Keratinocyte (primary cell): ENCODE measurements at regions not wholly inside any gene's neighbourhood (a gene's known extent, or its start where the extent isn't known, plus 50 kb on each side); places are given as distances from the start of the nearest gene placed in this dataset.

Experiments used
- DNase-seq: peaks from one replicate; pipeline ENCODE4 v3.0.0-alpha.2; 2011; ENCODE audit warnings: low read depth, missing footprints, low spot score
- FAIRE-seq: peaks from 2 replicates; lab custom pipeline; 2011; peaks lifted over from hg19 to GRCh38; lab: Jason Lieb, UNC
- H2AFZ ChIP-seq: 2 replicates; pipeline ENCODE4 v1.6.0; 2012; ENCODE audit warnings: low read length, control low read depth, inconsistent platforms; ENCODE audit not compliant: control insufficient read depth
- H3K27ac ChIP-seq: 2 replicates; pipeline ENCODE4 v1.5.1; 2011; ENCODE audit warnings: low read length; ENCODE audit not compliant: control insufficient read depth, insufficient read depth
- H3K27me3 ChIP-seq: 3 replicates; pipeline ENCODE4 v1.6.0; 2011; ENCODE audit warnings: low read length; ENCODE audit not compliant: control insufficient read depth, insufficient read depth; ENCODE audit errors: extremely low read depth
- H3K36me3 ChIP-seq, 2 experiments: 2 replicates in 1 of 2; 3 replicates in 1 of 2; pipeline ENCODE4 v1.5.1; 2011; ENCODE audit warnings: low read length in 2 of 2, mild to moderate bottlenecking in 1 of 2; ENCODE audit not compliant: control insufficient read depth in 2 of 2, insufficient read depth in 2 of 2; ENCODE audit errors: extremely low read depth in 1 of 2
- H3K4me1 ChIP-seq: 3 replicates; pipeline ENCODE4 v1.5.1; 2011; ENCODE audit warnings: low read length; ENCODE audit not compliant: control insufficient read depth, insufficient read depth; ENCODE audit errors: extremely low read depth
- H3K4me2 ChIP-seq: 3 replicates; pipeline ENCODE4 v1.6.0; 2011; ENCODE audit warnings: low read depth, low read length; ENCODE audit not compliant: control insufficient read depth, insufficient read depth; ENCODE audit errors: extremely low read depth
- H3K4me3 ChIP-seq, 3 experiments: fragments of 200-600 bp in 1 of 3; sonication (generic) in 1 of 3; 2 replicates in 2 of 3; 3 replicates in 1 of 3; pipeline ENCODE4 v1.5.1; 2011 to 2016; ENCODE audit warnings: low read length in 3 of 3, mild to moderate bottlenecking in 3 of 3, control low read depth in 2 of 3, inconsistent platforms in 1 of 3, low read depth in 1 of 3, mixed read lengths in 1 of 3, mixed run types in 1 of 3, moderate library complexity in 1 of 3; ENCODE audit not compliant: control insufficient read depth in 2 of 3, insufficient read depth in 2 of 3; ENCODE audit errors: extremely low read depth in 1 of 3
- H3K79me2 ChIP-seq: 2 replicates; pipeline ENCODE4 v1.6.0; 2012; ENCODE audit warnings: low read length; ENCODE audit not compliant: control insufficient read depth, insufficient read depth
- H3K9ac ChIP-seq: 3 replicates; pipeline ENCODE4 v1.6.0; 2011; ENCODE audit warnings: low read length; ENCODE audit not compliant: control insufficient read depth, insufficient read depth; ENCODE audit errors: extremely low read depth
- H3K9me1 ChIP-seq: 3 replicates; pipeline ENCODE4 v1.6.0; 2011; ENCODE audit warnings: low read length; ENCODE audit not compliant: control insufficient read depth, insufficient read depth; ENCODE audit errors: extremely low read depth
- H3K9me3 ChIP-seq: 2 replicates; pipeline ENCODE4 v1.5.1; 2012; ENCODE audit warnings: low read depth, low read length; ENCODE audit not compliant: control insufficient read depth
- H4K20me1 ChIP-seq: 3 replicates; pipeline ENCODE4 v1.6.0; 2011; ENCODE audit warnings: low read length; ENCODE audit not compliant: control insufficient read depth, insufficient read depth; ENCODE audit errors: extremely low read depth
- CTCF ChIP-seq, 3 experiments: IDR thresholded peaks in 1 of 3; conservative IDR thresholded peaks in 1 of 3; optimal IDR thresholded peaks in 1 of 3; 2 replicates in 2 of 3; 3 replicates in 1 of 3; pipeline versions ENCODE3 to v1.5.1; 2011; ENCODE audit warnings: low read length in 3 of 3, mild to moderate bottlenecking in 3 of 3, moderate library complexity in 2 of 3, control low read depth in 1 of 3, inconsistent platforms in 1 of 3; ENCODE audit not compliant: insufficient read depth in 2 of 3; ENCODE audit errors: extremely low read depth in 1 of 3
- EZH2 ChIP-seq: IDR thresholded peaks from one replicate; pipeline ENCODE4 v1.6.1; 2012; ENCODE audit warnings: inconsistent platforms, mild to moderate bottlenecking, low read length, moderate library complexity
- dilution Hi-C: fragments of 300-500 bp; cut with MboI; formaldehyde crosslinking; loops from one replicate; pipeline ENCODE4 v1.7.0; 2020; ENCODE audit warnings: low sequenced_read_pairs; ENCODE audit not compliant: extremely low pct_ligation_motif_present

GRCh38 chr13:72559716-72560115 is 167.7 kb downstream of the MZT1 start:
- Histone ChIP-seq H3K4me3 (no peak overlapping the region), H3K27me3 (no peaks in the 10 kb centered on the region), H3K36me3 (no peaks in the 10 kb centered on the region), H3K4me1 (peaks cover 10% of the 10 kb centered on the region), H3K27ac (no peak overlapping the region), H3K9ac (no peak overlapping the region), H3K79me2 (no peaks in the 10 kb centered on the region), H4K20me1 (no peaks in the 10 kb centered on the region), H2AFZ (no peak overlapping the region), H3K9me3 (no peaks in the 10 kb centered on the region), H3K4me2 (no peak overlapping the region), H3K9me1 (no peaks in the 10 kb centered on the region)
- FAIRE-seq = no peak
- DNase-seq = no peak
- dilution Hi-C loops = no loop called here
- TF ChIP-seq EZH2 (no peak), CTCF (optimal IDR thresholded peaks at IDR 0.05 in 1 of 3, IDR thresholded peaks at IDR 0.05 in 1 of 3, conservative IDR thresholded peaks at IDR 0.05 in 1 of 3; ENCODE audit: extremely low read depth in 1 of 3, insufficient read depth in 2 of 3, low read length in 3 of 3) (no peak)

- H3K9ac ChIP-seq = no peak overlapping the region
- no peaks in the 10 kb centered on the region for H3K27me3 ChIP-seq
- DNase-seq (peak; percentile 33), FAIRE-seq (no peak)
- peak overlapping the region; percentile 12 for H3K4me2 ChIP-seq
- no peaks in the 10 kb centered on the region for H3K79me2 ChIP-seq
- H3K4me3 ChIP-seq = no peak overlapping the region
- H3K36me3 ChIP-seq = no peaks in the 10 kb centered on the region
- dilution Hi-C loops = no loop called here
- H3K27ac ChIP-seq = peak overlapping the region; percentile 50
- H3K9me3 ChIP-seq = no peaks in the 10 kb centered on the region
- H3K9me1 ChIP-seq = no peaks in the 10 kb centered on the region
- H4K20me1 ChIP-seq = no peaks in the 10 kb centered on the region
- peak overlapping the region; percentile 76 for H2AFZ ChIP-seq
- no peak for TF ChIP-seq CTCF (optimal IDR thresholded peaks at IDR 0.05 in 1 of 3, IDR thresholded peaks at IDR 0.05 in 1 of 3, conservative IDR thresholded peaks at IDR 0.05 in 1 of 3; ENCODE audit: extremely low read depth in 1 of 3, insufficient read depth in 2 of 3, low read length in 3 of 3)
- TF ChIP-seq EZH2 = no peak
- H3K4me1 ChIP-seq = peaks cover 10% of the 10 kb centered on the region
Measured at GRCh38 chr13:72556945-72557344, 170.5 kb downstream of the MZT1 start.
